GM18519 (cell line): ENCODE measurements at regions not wholly inside any gene's neighbourhood (a gene's known extent, or its start where the extent isn't known, plus 50 kb on each side); places are given as distances from the start of the nearest gene placed in this dataset.
"Not testable (repeated sequence)": the region's sequence is repeated elsewhere in the genome, so short reads cannot be mapped to it uniquely, and the experiment has no call there.

Experiments used
- ATAC-seq: cut with Tn5 transposase; IDR thresholded peaks from one replicate; pipeline ENCODE4 v1.9.1; 2021; ENCODE audit warnings: mild to moderate bottlenecking, moderate library complexity; ENCODE audit not compliant: unreplicated experiment, low FRiP score

- no peak for ATAC-seq
Observed at GRCh38 chr11:38759394-38759793, 2161.4 kb upstream of the RAG2 start.

DNA sequence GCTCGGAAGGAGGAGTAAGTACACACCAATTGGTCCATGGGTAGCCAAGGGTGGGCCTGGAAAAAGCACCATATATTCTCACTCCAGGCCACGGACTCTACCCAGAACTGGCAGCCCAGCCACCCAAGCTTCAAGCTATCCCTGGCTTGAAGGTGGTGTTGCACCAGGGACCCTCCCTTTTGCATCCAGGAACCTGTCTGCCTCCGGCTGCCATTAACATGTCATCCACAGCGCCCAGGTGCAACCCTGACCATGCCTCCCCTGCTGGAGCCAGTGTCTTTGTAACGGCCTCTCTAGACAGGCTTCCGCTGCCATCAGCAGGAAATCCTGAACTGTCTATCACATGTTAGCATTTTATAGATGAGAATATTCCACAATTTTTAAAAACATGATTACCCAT, 2158.5 kb upstream of the RAG2 start:
- ATAC-seq: no peak

DNA sequence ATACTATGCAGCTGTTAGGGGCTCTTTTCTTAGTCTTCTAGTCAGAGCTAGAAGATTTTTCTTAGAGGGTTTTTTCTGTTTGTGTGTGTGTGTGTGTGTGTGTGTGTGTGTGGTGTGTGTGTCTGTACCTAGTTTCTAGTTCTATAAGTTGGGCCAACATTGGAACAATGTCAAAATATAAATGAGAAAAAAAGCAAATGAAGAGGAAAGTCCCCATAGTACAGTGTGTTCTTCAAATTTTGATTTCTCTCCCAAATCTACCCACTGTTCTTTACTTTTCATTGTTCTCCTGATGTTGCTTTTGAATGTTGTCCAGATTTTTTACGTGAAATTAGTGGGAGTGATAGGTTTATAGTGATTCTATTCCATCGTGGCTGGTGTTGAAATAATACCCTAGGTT, 2153.4 kb upstream of the RAG2 start:
- no peak for ATAC-seq

DNA sequence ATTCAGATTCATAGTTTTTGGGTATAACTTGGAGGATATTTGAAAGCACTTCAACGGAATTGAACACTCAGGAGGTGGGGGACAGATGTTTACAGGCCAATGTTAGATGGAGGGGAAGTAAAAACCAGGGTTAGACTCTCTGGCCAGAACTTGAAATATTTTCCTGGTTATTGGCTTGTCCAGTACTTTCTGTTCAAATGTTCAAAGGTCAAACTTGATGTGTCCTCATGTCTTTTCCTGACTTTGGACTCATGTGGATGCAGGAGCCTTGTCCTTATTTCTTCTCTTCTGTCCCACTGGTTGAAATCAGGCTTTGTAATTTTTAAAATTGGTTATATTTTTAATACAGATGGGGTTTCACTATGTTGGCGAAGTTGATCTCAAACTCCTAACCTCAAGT, 2148.5 kb upstream of the RAG2 start:
- not testable (repeated sequence) for ATAC-seq

- ATAC-seq: no peak
Observed at GRCh38 chr11:38723361-38723760, 2125.3 kb upstream of the RAG2 start.

DNA sequence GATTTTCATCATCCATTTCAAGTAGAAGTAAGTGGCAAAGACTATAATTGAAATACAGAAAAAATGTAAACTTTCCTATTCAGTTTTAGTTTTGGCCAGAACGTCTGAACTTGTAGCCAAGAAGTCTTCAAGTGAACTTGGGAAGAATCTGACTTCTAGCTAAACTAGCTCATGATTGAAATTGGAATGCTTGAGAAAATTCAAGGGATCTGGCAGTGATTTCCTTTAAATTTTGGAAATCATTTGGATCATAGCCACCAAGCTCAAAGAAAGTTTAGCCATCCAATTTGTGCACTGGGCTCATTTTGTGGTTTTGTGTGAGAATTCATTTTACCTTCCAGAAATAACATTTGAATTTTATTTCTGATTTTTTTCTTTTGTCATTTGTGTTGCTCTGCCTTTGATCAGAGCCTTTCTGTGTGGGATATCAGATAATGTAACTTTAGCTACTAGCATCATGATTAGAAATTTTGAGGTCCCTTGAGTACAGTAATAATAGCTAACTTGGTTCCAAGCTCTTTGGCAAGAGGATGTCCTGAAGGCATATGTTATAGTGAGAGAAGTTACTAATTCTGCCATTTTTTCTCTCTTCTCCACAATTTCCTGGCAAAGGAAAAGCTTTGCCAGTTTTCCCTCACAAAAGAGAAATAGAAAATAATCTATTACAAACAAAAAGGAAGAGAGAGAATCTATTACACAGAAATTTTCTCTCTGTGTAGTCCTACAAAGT, 2123.7 kb upstream of the RAG2 start:
- no peak for ATAC-seq

- ATAC-seq: no peak
Observed at GRCh38 chr11:38718659-38719058, 2120.6 kb upstream of the RAG2 start.

GRCh38 chr11:38718049-38718448, 2120.0 kb upstream of the RAG2 start:
- no peak for ATAC-seq

- ATAC-seq: no peak
Observed at GRCh38 chr11:38711110-38711509, 2113.1 kb upstream of the RAG2 start.

- ATAC-seq: no peak
Observed at GRCh38 chr11:38710262-38710661, 2112.2 kb upstream of the RAG2 start.

GRCh38 chr11:38700111-38700510, 2102.1 kb upstream of the RAG2 start:
- ATAC-seq: no peak

- ATAC-seq: no peak
Observed at GRCh38 chr11:38693306-38693705, 2095.3 kb upstream of the RAG2 start.

DNA sequence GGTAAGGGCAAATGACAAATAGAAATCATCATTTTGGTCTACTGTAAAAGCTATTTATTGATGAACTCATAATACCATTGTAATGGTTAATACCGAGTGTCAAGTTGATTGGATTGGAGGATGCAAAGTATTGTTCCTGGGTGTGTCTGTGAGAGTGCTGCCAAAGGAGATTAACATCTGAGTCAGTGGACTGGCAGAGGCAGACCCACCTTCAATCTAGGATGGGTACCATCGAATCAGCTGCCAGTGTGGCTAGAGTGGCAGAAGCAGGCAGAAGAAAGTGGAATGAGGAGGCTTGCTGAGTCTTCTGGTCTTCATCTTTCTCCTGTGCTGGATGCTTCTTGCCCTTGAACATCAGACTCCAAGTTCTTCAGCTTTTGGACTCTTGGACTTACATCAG, 2092.2 kb upstream of the RAG2 start:
- not testable (repeated sequence) for ATAC-seq

DNA sequence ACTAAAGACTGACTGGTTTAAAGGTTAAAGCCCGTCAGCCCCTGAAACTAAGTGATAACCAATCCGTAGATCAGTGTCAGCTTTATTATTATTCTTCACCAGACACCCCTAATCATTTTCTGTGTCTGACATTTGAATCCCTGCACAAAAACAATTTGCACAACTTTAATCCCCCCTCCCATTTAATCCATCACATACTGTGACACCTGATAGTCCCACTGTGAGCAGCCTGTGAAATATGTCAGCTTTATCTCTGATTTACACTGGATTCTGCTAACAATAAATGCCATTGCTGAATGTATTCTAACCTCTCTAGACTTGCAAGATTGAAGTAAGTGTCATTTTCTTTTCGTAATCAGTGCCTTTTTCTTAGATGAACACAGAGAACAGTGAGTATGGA, 2089.0 kb upstream of the RAG2 start:
- no peak for ATAC-seq

DNA sequence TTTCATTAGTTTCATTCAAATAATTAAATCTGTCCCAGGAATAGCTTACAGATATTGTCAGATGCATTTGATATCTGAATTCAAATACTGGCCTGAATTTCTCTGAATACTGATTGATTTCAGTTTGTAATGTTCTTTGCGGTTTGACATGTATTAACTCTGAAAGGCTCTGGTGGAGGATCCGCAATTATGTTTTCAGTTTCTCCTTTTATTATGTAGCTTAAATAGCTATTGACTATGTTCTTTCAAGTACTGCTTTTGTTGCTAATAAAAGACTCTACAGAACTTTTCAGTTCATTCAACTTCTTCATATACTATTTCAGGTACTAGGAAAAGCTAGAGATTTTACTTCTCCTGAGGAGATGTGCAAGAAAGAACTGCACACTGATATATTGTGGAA, 2085.4 kb upstream of the RAG2 start:
- no peak for ATAC-seq

GRCh38 chr11:38680746-38681145, 2082.7 kb upstream of the RAG2 start:
- ATAC-seq: no peak

DNA sequence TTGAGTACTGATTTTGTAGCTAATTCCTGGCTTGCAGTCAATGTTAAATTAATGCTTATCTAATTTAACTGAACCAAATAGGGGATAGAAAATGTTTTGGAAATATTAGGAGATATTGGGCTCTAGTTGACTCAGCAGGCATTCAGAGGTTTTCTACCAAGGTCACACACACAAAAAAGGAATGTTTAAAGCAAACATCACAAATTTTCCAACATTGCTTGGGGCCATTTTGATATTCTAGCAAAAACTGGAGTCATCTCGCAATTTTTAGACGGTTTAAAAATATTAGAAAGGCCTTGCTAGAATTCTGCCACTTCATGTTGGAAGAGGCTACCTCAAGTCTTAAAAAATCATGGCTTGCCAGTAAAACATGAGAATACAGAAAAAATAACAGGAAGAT, 2082.1 kb upstream of the RAG2 start:
- ATAC-seq: no peak

GRCh38 chr11:38672445-38672844, 2074.4 kb upstream of the RAG2 start:
- no peak for ATAC-seq

GRCh38 chr11:38667359-38667758, 2069.3 kb upstream of the RAG2 start:
- no peak for ATAC-seq

- ATAC-seq: no peak
Observed at GRCh38 chr11:38648604-38649003, 2050.6 kb upstream of the RAG2 start.

- no peak for ATAC-seq
Observed at GRCh38 chr11:38646382-38646781, 2048.3 kb upstream of the RAG2 start.

DNA sequence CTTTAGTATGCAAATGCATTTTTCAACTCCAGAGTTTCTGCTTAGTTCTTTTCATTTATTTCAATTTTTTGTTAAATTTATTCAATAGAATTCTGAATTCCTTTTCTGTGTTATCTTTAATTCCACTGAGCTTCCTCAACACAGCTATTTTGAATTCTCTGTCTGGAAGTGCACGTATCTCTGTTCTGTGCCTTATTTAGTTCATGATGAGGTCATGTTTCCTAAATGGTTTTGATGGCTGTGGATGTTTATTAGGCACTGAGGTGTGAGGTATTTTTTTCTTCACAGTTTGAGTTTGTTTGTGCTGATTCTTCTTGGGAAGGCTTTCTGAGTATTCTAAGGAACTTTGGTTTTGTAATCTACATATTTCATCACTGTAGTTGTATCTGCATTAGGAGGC, 2042.8 kb upstream of the RAG2 start:
- ATAC-seq: no peak

- ATAC-seq: no peak
Observed at GRCh38 chr11:38612701-38613100, 2014.7 kb upstream of the RAG2 start.
